ENCODE measurements at regions not wholly inside any gene's neighbourhood (a gene's known extent, or its start where the extent isn't known, plus 50 kb on each side); places are given as distances from the start of the nearest gene placed in this dataset.
"Not testable (repeated sequence)": the region's sequence is repeated elsewhere in the genome, so short reads cannot be mapped to it uniquely, and the experiment has no call there.

DNA sequence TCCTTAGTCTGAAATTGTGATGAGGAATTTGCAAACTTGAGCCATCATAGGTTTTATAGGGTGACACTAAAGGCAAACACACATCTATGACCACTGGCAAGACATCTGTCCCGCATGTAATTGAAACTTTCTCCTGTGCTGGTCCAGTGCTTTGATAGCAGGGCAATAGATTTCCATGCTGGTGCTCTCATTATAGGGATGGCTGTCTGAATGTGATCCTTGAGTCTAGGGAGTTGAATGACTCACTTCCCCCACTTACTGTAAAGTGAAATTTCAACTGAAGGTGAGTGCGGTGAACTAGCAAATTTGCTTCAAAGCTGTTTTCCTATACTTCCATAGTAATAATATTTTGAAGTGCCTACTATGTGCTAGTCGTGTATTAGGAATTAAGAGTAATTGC, 1630.0 kb downstream of the STIM2 start:
- DNase-seq (ENCODE audit: low spot score): no peak
- intact Hi-C loops (cut with DNase I): no loop called here

DNA sequence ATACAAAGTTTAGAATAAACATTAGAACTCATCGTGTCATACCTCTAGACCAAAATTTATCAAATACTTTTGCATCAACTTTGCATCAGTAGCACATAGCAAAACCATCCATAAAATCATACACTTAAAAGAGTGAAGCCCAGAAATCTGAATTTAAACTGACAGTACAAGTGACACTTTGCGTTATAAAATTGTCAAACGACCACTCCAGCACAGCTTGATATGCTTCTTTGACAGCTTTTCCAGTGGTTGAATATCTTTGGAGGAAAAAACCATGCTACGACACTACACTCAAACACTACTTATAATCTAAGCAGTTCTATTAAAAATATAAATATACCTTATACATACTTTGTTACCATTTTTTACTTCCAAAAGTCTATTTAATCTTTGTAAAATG, 1644.4 kb downstream of the STIM2 start:
- intact Hi-C loops (cut with DNase I): no loop called here
- DNase-seq (ENCODE audit: low spot score): no peak

DNA sequence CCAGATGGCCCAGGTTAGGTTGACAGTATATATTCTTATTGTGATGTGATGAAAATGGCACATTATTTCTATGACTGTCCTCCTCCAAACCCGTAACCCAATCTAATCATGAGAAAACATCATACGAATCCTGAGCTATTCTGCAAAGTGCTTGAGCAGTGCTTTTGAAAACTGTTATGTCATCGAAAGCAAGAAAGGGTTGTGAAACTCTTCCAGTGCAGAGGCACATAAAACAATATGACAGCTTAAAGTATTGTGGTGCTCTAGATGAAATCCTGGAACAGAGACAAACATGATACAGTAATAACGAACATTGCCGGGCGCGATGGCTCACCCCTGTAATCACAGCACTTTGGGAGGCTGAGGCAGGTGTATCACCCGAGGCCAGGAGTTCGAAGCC, 1648.0 kb downstream of the STIM2 start:
- no peak for DNase-seq (ENCODE audit: low spot score)
- intact Hi-C loops (cut with DNase I): no loop called here

DNA sequence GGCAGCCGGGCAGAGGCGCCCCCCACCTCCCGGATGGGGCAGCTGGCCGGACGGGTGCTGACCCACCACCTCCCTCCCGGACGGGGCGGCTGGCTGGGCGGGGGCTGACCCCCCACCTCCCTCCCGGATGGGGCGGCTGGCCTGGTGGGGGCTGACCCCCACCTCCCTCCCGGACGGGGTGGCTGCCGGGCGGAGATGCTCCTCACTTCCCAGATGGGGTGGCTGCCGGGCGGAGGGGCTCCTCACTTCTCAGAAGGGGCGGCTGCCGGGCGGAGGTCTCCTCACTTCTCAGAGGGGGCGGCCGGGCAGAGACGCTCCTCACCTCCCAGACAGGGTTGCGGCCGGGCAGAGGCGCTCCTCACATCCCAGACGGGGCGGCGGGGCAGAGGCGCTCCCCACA, 1654.1 kb downstream of the STIM2 start:
- intact Hi-C loops (cut with DNase I); DNase-seq (ENCODE audit: low spot score): not testable (repeated sequence)

DNA sequence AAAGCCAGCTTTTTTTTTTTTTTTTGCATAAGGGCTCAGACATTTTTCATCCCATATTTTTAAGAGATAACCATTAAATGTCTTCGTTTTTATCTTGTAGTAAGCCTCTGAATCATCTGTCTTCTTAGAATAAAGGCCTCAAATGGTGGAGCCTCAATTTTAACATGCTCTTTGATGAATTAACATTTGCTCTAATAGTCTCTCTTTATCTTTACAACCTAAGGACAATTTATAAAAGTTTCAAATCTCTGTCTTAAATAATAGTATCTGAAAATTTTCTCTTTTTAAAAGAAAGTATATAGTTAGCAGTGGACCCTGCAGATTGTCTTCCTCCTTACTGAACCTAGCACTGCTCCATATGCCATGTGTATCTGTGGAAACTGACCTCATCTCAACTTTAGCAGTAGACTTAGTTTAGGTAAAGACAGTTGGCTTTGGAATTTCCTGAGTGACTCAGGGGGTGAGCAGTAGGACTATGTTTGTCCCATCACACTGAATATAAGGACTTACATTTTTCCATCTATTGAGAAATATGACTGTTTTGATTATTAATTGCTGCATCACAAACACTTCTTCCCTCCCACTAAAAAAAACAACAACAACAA, 1658.0 kb downstream of the STIM2 start:
- intact Hi-C loops (cut with DNase I): no loop called here

DNA sequence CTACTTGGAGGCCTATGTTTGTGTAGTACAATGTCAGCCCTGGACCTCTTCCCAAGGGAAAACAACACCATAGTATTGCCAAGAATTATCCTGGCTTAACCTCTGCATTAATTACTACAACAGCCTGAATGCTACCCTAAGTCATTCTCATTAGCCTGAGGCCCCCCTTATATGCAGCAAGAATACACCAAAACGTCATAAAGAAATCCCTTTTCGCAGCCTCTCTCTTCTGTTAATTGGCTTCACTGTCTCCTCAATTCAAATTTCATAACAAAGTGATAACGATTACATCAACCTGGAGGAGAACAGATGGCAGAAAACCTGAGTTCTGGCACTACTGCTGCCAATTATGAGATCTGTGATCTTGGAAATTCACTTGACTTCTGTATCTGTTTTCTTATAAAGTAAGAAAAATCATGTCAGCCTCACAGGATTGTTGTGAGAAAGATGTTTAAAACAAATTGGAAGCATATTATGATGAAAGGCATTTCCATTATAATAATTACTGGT, 1663.1 kb downstream of the STIM2 start:
- DNase-seq (ENCODE audit: low spot score): no peak
- intact Hi-C loops (cut with DNase I): no loop called here

More for the DNA sequence above, 1658.0 kb downstream of the STIM2 start:
- no peak for DNase-seq (ENCODE audit: low spot score)

DNA sequence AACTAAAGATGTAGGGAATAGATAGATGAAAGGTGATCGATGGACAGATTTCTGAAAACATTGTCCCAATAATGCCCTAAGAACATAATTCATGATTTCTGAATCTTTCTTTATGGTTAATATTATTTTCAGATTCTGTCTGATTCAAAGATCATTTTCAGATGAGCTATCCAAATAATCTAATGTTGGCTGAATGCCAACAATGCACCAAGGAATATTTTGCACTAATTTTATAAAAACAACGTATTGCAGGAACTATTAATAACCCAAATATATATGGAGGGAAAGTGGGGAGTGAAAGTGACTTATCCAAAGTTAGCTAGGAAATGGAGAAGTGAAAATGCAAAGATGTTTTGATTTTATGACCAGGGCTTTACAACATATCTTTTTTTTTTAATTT, 1675.5 kb downstream of the STIM2 start:
- intact Hi-C loops (cut with DNase I): no loop called here
- DNase-seq (ENCODE audit: low spot score): no peak

DNA sequence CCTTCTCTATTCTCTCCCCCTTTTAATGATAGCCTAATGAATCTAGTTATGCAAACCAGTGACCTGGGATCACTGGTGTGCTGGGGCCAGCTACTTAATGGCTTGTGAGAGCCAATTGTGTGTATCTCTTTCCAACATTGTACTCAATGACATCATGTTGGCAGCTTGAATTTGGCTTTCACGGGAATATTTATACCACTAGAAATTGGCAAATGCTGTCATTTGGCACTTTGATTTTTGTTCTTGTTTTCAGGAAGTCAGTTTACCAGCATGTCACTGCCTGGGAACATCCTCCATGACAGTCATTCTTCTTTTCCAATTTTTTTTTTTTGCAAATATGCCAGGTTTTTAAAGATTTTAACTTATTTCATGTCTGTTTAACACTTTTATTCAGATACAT, 1685.3 kb downstream of the STIM2 start:
- DNase-seq (ENCODE audit: low spot score): no peak
- intact Hi-C loops (cut with DNase I): no loop called here

DNA sequence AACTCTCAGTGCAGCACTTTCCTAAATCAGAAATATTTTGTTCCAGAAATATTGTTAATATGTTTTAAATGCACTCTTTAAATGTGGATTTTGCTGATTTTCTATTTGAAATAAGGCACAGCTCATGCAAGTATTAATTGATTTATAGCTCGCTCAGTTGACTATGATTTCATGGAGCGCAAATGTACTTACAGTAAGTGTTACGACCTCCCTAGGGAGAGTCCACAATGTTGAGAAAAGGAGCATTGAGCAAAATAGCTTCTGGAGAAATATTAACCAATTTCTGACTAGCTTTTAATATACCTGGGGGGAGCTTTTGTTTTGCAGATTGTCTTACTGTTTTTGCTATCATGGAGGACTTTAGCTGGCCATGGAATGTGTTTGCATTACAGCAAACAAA, 1687.5 kb downstream of the STIM2 start:
- DNase-seq (ENCODE audit: low spot score): no peak
- intact Hi-C loops (cut with DNase I): no loop called here

DNA sequence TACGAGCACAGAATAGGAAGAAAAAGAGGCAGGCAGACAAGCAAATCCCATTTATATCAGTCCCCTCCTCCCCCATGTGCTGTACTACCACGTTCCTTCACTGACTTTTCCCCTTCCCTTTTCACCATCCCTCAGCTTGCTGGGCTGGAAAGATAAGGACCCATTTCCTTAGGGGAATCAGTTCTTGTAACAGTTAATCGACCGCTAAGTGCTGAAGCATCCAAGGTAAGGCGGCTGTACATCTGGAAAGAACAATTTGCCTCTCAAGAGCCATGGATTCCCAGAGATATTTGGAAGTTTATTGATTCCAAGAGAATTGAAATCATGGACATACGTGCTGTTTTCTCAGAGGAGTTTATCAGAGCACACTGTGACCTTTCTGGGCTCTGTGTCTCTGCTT, 1688.0 kb downstream of the STIM2 start:
- DNase-seq (ENCODE audit: low spot score): no peak
- intact Hi-C loops (cut with DNase I): no loop called here

DNA sequence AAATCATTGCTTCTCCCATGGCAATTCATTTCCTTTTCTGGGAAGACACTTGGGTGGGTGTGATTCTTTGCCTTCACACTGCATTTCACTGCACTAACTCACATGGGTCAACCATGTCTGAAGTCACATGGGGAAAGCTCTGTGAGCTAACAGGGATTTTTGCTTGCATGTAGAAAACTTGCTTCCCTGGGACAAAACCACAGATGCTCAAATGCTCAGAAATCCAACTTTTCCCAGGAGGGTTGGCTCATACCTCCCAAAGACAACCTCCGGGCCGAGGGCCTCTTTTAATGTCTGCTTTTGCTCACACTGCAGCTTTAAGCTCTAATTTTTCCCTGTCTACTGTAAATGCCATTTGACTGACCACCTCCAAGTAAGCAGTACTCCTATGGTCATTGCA, 1695.2 kb downstream of the STIM2 start:
- intact Hi-C loops (cut with DNase I): no loop called here
- DNase-seq (ENCODE audit: low spot score): no peak

DNA sequence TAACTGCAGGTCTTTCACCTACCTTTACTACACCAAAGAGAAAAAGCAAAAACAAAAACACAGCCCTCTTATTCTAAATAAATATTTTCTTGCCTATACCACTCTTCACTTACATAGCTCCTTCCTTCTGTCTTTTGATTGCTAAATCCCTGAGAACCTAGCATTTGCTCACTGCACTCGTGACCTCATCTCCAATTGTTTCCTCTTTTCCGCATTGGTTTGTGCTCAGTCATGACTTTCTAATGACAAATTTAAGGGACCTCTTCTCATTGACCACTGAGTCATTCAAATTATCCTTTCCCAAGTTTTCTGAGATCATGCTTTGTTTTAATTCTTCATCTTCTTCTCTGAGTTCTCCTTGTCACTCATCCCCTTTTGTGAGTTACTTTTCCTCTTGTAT, 1697.1 kb downstream of the STIM2 start:
- no peak for DNase-seq (ENCODE audit: low spot score)
- intact Hi-C loops (cut with DNase I): no loop called here

DNA sequence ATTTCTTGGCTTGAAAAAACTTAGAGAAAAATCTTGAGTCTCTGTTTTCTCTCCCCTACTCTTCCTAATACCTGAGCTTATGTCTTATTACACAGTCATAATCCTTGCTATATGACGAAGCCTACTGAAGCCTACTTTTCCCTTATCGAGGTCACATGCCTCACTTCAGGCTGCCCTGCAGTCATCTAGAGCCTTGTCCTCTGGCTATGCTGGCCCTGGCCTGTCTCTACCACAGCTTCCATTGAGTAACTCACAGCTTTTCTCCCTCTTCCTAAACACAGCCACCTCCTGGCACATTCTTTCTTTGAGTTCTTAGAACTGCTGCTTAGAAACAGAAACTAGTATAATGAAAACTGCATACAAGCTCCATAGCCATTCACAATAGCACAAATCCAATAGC, 1698.3 kb downstream of the STIM2 start:
- DNase-seq (ENCODE audit: low spot score): no peak
- intact Hi-C loops (cut with DNase I): no loop called here

DNA sequence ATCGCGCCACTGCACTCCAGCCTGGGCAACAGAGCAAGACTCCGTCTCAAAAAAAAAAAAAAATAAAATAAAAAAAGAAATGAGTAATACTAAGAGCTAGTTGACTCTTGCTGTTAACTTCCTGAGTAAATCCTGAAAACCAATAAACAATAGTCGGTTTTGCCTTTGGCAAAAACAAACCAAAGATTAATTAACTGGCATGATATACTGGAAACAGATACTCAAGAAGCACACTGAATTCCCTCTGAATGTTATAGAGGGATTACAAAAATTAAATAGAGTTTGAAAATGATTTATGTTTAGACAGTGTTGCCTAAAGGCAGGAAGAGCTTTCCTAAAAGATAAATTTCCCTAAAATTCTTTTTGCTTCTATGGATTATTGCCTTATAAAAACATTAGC, 1702.3 kb downstream of the STIM2 start:
- intact Hi-C loops (cut with DNase I): no loop called here
- no peak for DNase-seq (ENCODE audit: low spot score)

DNA sequence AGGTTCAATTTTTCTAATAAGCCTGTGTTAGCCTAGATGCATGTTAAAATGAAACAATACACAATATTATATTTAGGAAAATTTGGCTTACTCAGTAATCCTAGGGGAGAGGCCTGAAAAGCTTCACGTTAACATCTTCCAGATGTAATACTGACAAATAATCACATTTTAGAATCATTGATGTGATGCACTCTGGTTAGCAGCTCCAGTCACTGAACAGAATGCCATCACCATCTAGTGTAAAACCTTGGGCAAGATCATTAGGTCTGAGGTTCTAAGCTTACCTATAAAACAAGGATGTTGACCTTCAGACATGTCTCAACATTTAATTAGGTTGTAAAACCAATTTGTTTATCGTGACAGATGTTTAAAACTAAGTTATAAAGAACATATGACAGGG, 1704.8 kb downstream of the STIM2 start:
- intact Hi-C loops (cut with DNase I): no loop called here
- no peak for DNase-seq (ENCODE audit: low spot score)

DNA sequence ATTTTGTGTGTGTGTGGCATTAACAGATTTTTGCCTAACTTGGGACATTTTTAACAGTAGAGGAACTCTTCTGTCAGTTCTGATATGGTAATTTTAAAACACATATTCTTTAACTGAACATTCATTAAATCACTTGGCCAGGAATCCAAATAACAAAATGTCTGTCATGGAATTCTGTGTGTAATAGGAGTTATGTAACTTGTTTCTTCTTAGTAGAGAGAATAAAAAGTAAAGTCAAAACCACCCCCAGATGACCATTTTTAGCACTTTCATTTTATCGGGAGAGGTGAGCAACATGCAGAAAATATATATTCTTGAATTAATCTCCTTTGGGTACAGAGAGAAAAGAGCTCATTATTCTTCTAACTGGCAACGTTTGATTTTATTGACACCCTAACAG, 1740.3 kb downstream of the STIM2 start:
- DNase-seq (ENCODE audit: low spot score): no peak
- intact Hi-C loops (cut with DNase I): no loop called here

DNA sequence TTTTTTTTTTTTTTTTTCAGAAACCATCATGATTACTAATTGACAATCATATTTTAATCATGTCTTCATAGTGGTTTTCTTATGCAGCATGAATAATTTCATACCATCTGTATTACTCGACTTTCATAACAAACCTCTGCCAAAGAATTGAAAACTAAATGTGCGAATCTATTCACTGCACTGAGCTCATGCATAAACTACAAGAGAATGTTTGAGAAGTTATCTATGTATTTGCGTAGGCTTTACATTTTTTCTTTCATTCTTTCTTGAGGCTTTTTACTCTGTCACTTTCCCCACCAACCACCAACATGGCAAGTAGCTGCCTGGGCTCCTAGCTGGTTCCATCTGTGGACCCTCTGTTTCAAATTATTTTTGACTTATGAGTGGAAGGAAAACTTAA, 1761.0 kb downstream of the STIM2 start:
- no peak for DNase-seq (ENCODE audit: low spot score)
- intact Hi-C loops (cut with DNase I): no loop called here

DNA sequence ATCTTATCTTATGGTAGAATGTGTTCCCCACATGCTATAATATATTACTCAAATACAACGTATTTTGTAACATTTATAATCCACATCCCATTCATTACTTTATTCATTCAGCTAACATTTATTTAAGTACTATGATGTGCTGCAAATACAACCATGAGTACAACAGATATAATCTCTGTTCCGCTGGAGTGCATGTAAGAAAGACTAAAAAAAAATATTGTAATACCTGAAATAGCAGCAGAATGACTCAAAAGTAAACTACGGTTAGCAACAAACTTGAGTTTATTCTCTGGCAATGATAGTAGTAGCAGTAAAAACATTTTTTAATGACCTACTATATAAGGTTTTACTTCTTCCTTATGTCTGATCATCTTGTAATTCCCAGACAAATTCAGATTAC, 1776.3 kb downstream of the STIM2 start:
- intact Hi-C loops (cut with DNase I): no loop called here
- no peak for DNase-seq (ENCODE audit: low spot score)

DNA sequence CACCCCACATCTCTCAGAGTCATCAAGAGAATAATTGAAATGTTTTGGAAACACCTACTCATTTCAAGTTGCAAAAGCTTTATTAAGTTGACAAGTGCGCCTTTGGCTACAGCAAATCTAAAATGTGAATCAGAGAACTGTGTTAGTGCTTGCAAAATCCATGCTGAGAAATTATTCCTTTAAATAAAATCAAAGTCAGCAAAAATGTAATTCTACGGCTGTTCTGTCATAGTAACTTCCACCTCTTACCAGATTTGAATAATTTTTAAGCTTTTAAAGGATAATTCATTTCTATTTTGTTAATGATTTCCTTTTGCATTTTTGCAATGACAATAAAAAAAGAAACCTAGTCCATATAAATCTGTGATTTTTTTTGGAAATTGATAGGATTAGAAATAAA, 1779.1 kb downstream of the STIM2 start:
- intact Hi-C loops (cut with DNase I): no loop called here

DNA sequence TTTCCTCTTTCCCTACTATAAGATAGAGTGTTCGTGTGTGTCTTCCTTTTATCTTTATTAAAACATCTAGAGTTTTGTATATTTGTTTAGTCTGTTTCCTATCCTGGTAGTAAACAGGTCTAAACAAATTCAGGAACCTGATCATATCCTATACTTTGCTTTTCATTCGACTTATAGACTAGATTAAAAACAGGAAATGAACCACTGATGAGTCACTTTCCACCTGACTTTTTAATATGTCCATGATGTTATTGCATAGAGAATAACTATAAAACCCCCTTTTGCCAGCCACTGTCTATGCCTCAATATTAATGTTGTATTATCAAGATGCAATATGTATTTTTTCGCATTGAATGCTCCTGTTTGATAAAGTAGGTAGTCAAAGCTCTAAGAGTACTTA, 1794.0 kb downstream of the STIM2 start:
- no peak for DNase-seq (ENCODE audit: low spot score)
- intact Hi-C loops (cut with DNase I): loop anchor here in 1 of 2 donors (5.0 kb wide), 1 partner anchor 633 kb away; no protein-coding TSS in a partner anchor

More for the DNA sequence above, 1779.1 kb downstream of the STIM2 start:
- DNase-seq (ENCODE audit: low spot score): no peak

DNA sequence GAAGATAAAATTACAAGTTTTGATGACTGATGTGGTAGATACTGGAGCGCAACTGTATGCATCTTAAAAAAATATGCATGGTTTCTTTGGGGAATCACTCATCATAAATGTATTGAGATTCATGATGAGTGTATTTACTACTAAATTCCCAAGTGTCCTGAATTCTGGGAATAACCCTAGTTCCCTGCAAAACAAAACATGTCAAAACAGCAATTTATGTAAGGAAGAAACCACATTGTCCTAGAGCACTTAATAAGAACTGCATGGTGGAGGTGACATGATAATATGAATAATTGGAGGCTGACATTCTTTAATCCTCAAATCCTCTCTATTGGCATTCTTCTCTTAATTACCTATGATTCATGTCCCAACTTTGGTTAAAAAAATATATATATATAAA, 1804.7 kb downstream of the STIM2 start:
- no peak for DNase-seq (ENCODE audit: low spot score)
- intact Hi-C loops (cut with DNase I): no loop called here

DNA sequence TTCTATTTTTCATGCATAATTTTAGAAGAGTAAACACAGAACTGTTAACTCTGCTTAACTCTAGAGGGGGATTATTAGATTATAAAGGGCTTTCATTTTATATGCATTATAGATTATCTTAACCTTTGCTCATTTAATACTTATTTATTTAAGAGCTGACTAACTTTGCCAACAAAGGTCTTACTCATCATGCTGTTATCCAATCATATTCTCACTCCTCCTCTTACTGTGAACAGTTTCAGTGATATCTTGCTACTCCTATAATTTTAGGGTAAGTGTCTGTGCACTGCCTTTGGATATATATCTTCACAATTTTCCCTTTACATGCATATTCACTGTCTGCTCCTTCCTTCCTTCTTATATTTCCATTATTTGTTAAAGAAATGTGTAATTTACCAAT, 1814.9 kb downstream of the STIM2 start:
- intact Hi-C loops (cut with DNase I): no loop called here
- DNase-seq (ENCODE audit: low spot score): no peak
